GM12878 (cell line): ENCODE measurements at regions not wholly inside any gene's neighbourhood (a gene's known extent, or its start where the extent isn't known, plus 50 kb on each side); places are given as distances from the start of the nearest gene placed in this dataset.

Experiments
- ATF7 ChIP-seq: fragments of 450-650 bp; IDR thresholded peaks from 2 replicates; pipeline ENCODE4 v1.6.1; 2016; ENCODE audit warnings: low read depth, mild to moderate bottlenecking
- BACH1 ChIP-seq: fragments of 450-650 bp; IDR thresholded peaks from 2 replicates; pipeline ENCODE4 v1.6.1; 2017; ENCODE audit warnings: mild to moderate bottlenecking, borderline replicate concordance
- CBFB ChIP-seq: IDR thresholded peaks from 2 replicates; pipeline ENCODE4 v1.6.1; 2016; ENCODE audit warnings: antibody characterized with exemption, low read depth
- CBX5 ChIP-seq: sonication (generic); IDR thresholded peaks from 2 replicates; pipeline ENCODE4 v1.6.1; 2016; ENCODE audit warnings: low read depth, moderate library complexity, mild to moderate bottlenecking, inconsistent platforms
- CEBPZ ChIP-seq: fragments of 150-350 bp; IDR thresholded peaks from 2 replicates; pipeline ENCODE4 v1.6.1; 2016; ENCODE audit warnings: low read depth, low read length
- CREM ChIP-seq: IDR thresholded peaks from 2 replicates; pipeline ENCODE4 v1.6.1; 2014; ENCODE audit warnings: antibody characterized with exemption, low read depth
- E2F8 ChIP-seq: fragments of 450-650 bp; IDR thresholded peaks from 2 replicates; pipeline ENCODE4 v1.6.1; 2018; ENCODE audit warnings: mild to moderate bottlenecking, low read depth, moderate library complexity; ENCODE audit not compliant: partially characterized antibody
- FOXM1 ChIP-seq: IDR thresholded peaks from 2 replicates; pipeline ENCODE4 v1.6.1; 2012; ENCODE audit warnings: low read depth, mild to moderate bottlenecking, inconsistent platforms, low read length, moderate library complexity
- JUND ChIP-seq: IDR thresholded peaks from 2 replicates; pipeline ENCODE4 v1.6.1; 2012; ENCODE audit warnings: low read depth, mild to moderate bottlenecking, low read length, improper control_type of control experiment, moderate library complexity
- MEF2A ChIP-seq: IDR thresholded peaks from 2 replicates; pipeline ENCODE4 v1.6.1; 2011; ENCODE audit warnings: low read depth, mild to moderate bottlenecking, low read length, moderate library complexity; ENCODE audit not compliant: insufficient read depth
- MEF2B ChIP-seq: fragments of 450-650 bp; IDR thresholded peaks from 2 replicates; pipeline ENCODE4 v1.6.1; 2018; ENCODE audit warnings: mild to moderate bottlenecking, moderate library complexity; ENCODE audit not compliant: partially characterized antibody, poor library complexity, severe bottlenecking
- MYB ChIP-seq: fragments of 150-350 bp; IDR thresholded peaks from 2 replicates; pipeline ENCODE4 v1.6.1; 2014; ENCODE audit warnings: mild to moderate bottlenecking, low read depth, low read length, borderline replicate concordance
- POLR2A ChIP-seq: IDR thresholded peaks from 2 replicates; pipeline ENCODE4 v1.6.1; 2011; ENCODE audit warnings: low read depth, mild to moderate bottlenecking, low read length
- REST ChIP-seq: IDR thresholded peaks from 2 replicates; pipeline ENCODE4 v1.6.1; 2012; ENCODE audit warnings: mild to moderate bottlenecking, low read depth, low read length
- RUNX3 ChIP-seq: IDR thresholded peaks from 2 replicates; pipeline ENCODE4 v1.6.1; 2012; ENCODE audit warnings: low read length, inconsistent platforms
- SIX5 ChIP-seq: IDR thresholded peaks from 2 replicates; pipeline ENCODE4 v1.6.1; 2011; ENCODE audit warnings: mild to moderate bottlenecking, low read depth, low read length, moderate library complexity; ENCODE audit not compliant: severe bottlenecking
- SMARCA5 ChIP-seq: fragments of 450-650 bp; IDR thresholded peaks from 2 replicates; pipeline ENCODE4 v1.6.1; 2017; ENCODE audit warnings: mild to moderate bottlenecking
- SP1 ChIP-seq: IDR thresholded peaks from one replicate; pipeline ENCODE4 v1.6.1; 2011; ENCODE audit warnings: low read depth, low read length
- SUZ12 ChIP-seq: fragments of 200-600 bp; sonication (generic); IDR thresholded peaks from one replicate; pipeline ENCODE4 v1.6.1; 2018; ENCODE audit warnings: antibody characterized with exemption, mild to moderate bottlenecking; ENCODE audit not compliant: unreplicated experiment
- ZZZ3 ChIP-seq: IDR thresholded peaks from 2 replicates; pipeline ENCODE4 v1.6.1; 2011; ENCODE audit warnings: low read depth; ENCODE audit not compliant: control insufficient read depth, insufficient read length
- TF ChIP-seq, protein P1 (sequence below): IDR thresholded peaks from 2 replicates; pipeline ENCODE4 v1.6.1; 2012; ENCODE audit warnings: low read depth, low read length, improper control_type of control experiment

GRCh38 chr15:96058103-96058851 is 272.2 kb upstream of the NR2F2 start (continued):
- TF ChIP-seq CEBPZ (no peak), REST (no peak), SUZ12 (no peak), ATF7 (peak; percentile 66; the same call in 1 of the 2 replicates), SP1 (peak; percentile 45), BACH1 (no peak), JUND (no peak), SMARCA5 (no peak), E2F8 (no peak), RUNX3 (peak; percentile 87), CBFB (peak; percentile 41; the same call in 1 of the 2 replicates), POLR2A (no peak), MEF2B (peak; percentile 91), MEF2A (peak; percentile 93), MYB (no peak), ZZZ3 (no peak), CREM (peak; percentile 63; the same call in 1 of the 2 replicates), CBX5 (0 out of 2 replicates have a peak, but pooled peaks have one; percentile 59), FOXM1 (peak; percentile 83; the same call in 1 of the 2 replicates), SIX5 (no peak)
- TF ChIP-seq, protein P1, sequence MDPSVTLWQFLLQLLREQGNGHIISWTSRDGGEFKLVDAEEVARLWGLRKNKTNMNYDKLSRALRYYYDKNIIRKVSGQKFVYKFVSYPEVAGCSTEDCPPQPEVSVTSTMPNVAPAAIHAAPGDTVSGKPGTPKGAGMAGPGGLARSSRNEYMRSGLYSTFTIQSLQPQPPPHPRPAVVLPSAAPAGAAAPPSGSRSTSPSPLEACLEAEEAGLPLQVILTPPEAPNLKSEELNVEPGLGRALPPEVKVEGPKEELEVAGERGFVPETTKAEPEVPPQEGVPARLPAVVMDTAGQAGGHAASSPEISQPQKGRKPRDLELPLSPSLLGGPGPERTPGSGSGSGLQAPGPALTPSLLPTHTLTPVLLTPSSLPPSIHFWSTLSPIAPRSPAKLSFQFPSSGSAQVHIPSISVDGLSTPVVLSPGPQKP, result no peak
